Activated CD8-positive, alpha-beta memory T cell treated with anti-CD3 and anti-CD28 coated beads for 24 hours (primary cell): ENCODE measurements at regions not wholly inside any gene's neighbourhood (a gene's known extent, or its start where the extent isn't known, plus 50 kb on each side); places are given as distances from the start of the nearest gene placed in this dataset.

Source experiments
- DNase-seq: peaks from one replicate; pipeline ENCODE4 v3.0.0-alpha.2; 2020

- no peak for DNase-seq
These were observed 145.0 kb upstream of the GAP43 start for GRCh38 chr3:115478359-115478758.

GRCh38 chr3:115486880-115487279, 136.4 kb upstream of the GAP43 start:
- no peak for DNase-seq

- no peak for DNase-seq
These were observed 135.3 kb upstream of the GAP43 start for GRCh38 chr3:115487968-115488367.

GRCh38 chr3:115488409-115488808, 134.9 kb upstream of the GAP43 start:
- DNase-seq = no peak

GRCh38 chr3:115494826-115495225, 128.5 kb upstream of the GAP43 start:
- DNase-seq = no peak

GRCh38 chr3:115498421-115498820, 124.9 kb upstream of the GAP43 start:
- no peak for DNase-seq

GRCh38 chr3:115498898-115499297, 124.4 kb upstream of the GAP43 start:
- no peak for DNase-seq

- no peak for DNase-seq
These were observed 123.6 kb upstream of the GAP43 start for GRCh38 chr3:115499666-115500065.

GRCh38 chr3:115500795-115501194, 122.5 kb upstream of the GAP43 start:
- DNase-seq = no peak

GRCh38 chr3:115502128-115502527, 121.2 kb upstream of the GAP43 start:
- DNase-seq = no peak

- no peak for DNase-seq
These were observed 119.9 kb upstream of the GAP43 start for GRCh38 chr3:115503394-115503793.

- no peak for DNase-seq
These were observed 114.7 kb upstream of the GAP43 start for GRCh38 chr3:115508562-115508961.

GRCh38 chr3:115512565-115513415, 110.5 kb upstream of the GAP43 start:
- peak; percentile 57 for DNase-seq

- DNase-seq = no peak
These were observed 109.9 kb upstream of the GAP43 start for GRCh38 chr3:115513416-115513800.

GRCh38 chr3:115517457-115518050, 105.8 kb upstream of the GAP43 start:
- DNase-seq = no peak

GRCh38 chr3:115518100-115518852, 105.0 kb upstream of the GAP43 start:
- DNase-seq = no peak

- DNase-seq = no peak
These were observed 103.1 kb upstream of the GAP43 start for GRCh38 chr3:115520241-115520640.

GRCh38 chr3:115520651-115521245, 102.6 kb upstream of the GAP43 start:
- no peak for DNase-seq

- DNase-seq = no peak
These were observed 99.9 kb upstream of the GAP43 start for GRCh38 chr3:115523458-115523857.

GRCh38 chr3:115524549-115524948, 98.8 kb upstream of the GAP43 start:
- DNase-seq = no peak

- no peak for DNase-seq
These were observed 97.6 kb upstream of the GAP43 start for GRCh38 chr3:115525731-115526130.

- DNase-seq = no peak
These were observed 90.1 kb upstream of the GAP43 start for GRCh38 chr3:115533218-115533617.

GRCh38 chr3:115536171-115536570, 87.1 kb upstream of the GAP43 start:
- DNase-seq = no peak
